ENCODE measurements at regions not wholly inside any gene's neighbourhood (a gene's known extent, or its start where the extent isn't known, plus 50 kb on each side); places are given as distances from the start of the nearest gene placed in this dataset.

DNA sequence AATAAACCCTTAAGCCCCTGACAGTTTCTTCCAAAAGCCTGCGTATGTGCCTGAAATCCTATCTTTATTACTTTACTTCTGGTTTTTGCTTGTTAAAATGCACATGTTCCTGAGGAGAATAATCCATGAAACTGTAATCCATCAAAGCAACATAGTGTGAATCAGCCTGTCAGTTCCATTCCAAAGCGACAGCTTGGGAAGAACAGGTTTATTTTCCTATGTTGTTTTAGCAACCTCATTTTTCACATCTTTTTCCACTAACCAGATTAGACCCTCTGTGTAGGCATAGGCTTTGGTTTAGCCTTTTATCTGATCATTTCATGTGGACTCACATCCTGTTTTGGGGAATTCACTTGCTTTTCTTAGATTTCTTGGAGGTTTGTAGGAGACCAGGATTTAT is 988.0 kb downstream of the SQOR start:
- intact Hi-C loops (cut with DNase I): no loop called here
- no peak for DNase-seq

DNA sequence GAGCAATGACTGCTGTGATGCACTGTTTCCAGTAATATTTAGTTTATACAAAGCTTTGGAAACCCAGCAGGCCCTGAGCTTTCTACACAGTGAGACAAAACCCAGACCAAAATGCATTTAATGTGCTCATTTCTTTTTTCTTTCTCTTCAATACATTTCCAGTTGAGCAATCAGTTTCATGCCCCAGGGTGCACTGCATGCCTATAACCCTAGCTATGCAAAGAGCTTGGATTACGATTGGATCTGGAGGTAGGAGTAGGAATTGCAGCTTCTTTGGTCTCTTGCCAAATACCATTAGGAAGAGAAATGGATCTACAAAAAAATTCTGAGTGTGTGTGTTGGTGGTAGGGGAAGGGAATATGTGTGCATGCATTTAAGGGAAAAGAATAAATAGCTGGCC is 1001.4 kb downstream of the SQOR start:
- no peak for DNase-seq
- intact Hi-C loops (cut with DNase I): no loop called here

DNA sequence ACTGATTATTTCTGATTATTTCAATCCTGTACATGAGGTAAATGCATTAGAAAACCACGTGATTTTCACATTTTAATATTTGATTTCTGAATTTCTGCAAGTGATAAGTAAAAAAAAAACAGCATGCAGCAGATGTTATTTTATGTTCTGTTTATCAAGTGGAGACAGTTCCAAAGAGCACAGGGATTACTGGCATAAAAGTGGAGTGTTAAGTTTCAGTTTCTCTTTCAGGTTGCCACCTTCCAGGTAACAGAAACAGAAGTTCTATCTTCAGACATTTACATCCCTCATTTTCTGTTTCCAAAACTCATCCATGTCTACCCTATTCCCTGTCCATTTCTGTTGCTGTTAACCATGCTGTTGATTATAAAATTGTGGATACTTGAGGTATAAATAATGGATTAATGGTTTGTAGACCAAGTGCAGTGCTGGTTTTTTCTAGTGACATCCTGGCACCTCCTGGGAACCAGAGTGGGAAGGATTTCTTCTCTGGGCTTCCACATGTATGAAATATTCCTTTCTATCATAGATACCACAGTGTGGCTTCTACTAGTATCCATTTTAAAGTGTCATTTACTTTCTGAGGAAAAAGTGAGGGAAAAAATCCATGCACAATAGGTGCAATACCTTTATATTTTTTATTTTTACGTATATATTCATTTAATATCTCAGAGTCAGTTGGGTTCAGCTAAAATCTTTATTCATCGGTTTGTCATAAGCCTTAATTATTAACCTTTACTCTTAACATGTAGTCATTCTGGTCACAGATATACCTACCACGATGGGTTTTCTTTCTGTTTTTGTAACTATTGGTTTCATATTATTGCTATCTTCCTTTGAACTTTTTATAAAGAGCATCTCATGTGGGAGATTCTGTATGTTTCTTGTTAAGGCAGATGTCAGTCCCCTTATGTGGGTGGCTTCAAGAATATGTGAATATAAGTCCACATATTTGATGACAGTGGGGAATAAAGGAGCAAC is 1010.0 kb downstream of the SQOR start:
- intact Hi-C loops (cut with DNase I): no loop called here
- no peak for DNase-seq

DNA sequence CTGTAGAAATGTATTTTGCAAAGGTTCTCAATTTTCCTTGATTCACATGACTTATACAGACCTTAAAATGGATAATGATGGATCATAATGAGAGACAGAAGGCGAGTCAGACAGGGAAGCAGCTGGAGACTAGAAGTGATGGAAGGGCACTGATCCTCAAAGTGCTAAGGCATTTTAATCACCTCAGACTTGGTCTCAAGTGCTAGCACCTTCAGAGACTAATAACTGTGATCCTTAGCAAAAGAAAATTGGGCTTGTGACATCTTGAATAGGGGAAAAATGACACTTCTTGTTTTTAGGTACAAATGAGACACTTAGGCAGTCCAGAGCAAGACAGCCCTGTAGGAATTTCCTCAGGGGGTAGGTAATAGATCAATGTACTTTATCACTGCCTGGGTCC is 1011.7 kb downstream of the SQOR start:
- no peak for DNase-seq
- intact Hi-C loops (cut with DNase I): no loop called here

DNA sequence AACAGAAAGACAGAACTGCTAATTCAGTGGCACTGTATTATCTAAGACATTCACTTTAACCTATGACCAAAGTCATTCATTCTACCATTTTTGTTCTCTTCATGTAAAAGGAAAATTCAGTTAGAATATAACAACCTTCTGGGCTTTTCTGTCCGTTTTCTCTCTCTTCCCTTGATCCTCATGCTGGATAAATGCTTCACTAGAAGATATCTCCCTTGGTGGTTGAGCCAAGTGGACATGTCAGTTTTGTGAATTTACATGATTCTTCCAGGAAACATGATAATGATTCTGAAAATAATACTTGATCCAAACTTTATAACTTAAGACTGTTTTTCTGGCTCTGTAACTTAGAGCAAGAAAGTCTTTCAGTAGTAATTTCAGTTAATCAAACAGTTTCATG is 1012.2 kb downstream of the SQOR start:
- intact Hi-C loops (cut with DNase I): no loop called here
- no peak for DNase-seq

DNA sequence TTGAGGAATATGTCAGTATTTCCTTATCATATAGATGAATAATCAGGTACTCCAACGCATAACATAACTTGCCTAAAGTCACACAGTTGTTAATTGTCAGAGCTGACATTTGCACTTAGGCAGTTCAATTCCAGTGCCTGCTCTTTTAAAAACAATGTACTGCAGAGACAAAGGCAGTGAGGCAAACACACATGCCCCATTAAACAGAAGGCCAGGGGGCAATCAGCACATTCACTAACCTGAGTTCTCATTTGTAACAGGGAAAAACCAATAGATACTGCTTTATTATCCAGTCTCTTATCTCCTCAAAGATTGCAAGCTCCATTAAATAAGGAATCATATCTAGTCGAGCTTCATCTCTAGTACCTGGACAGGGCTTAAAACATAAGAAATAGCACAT is 1017.4 kb downstream of the SQOR start:
- intact Hi-C loops (cut with DNase I): no loop called here
- DNase-seq: no peak

DNA sequence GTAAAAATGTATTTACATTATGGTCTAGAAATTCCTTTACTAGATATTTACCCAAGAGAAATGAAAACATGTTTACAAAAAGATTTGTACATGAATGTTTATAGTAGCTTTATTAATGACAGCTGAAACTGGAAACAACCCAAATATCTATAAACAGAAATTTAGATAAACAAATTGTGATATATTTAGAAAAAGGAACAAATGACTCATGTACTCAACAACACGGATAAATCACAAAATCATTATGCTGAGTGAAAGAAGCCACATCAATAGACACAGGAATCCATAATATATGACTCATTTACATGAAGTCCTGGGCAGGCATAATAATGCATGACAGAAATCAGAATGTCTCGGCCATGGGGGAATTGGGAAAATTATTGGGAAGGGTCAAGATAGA is 1020.2 kb downstream of the SQOR start:
- intact Hi-C loops (cut with DNase I): no loop called here
- no peak for DNase-seq

DNA sequence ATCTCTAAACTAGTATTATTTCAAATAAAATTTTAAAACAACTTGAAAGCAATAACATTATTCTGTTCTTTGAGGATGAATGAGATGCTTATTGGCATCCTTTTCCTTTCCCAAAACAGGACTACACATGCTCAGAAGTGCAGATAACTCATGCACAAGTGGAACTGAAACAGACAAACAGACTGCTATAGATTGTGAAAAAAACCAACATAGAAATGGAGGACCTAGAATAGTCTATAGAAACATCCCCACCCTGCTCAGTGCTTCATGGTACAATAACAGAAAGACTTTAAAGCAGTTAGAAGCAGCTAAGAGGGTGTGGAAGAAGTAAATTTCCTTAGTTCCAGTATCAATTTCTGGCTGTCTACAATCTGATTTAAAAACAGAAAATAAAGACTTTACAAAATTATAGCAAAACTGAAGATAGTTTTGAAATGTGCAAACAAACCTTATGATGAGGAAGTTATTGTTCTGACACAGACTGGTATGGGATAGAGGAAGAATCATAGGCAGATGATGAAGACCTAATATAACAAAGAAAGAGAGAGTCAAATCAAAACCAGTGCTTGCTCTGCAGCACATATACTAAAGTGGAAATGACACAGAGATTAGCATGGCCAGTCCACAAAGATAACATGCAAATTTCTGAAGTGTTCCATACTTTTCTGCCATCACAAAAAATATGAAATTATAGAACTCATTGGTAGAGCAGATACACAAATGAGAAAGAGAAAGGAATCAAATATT is 1025.4 kb downstream of the SQOR start:
- intact Hi-C loops (cut with DNase I): no loop called here
- no peak for DNase-seq

DNA sequence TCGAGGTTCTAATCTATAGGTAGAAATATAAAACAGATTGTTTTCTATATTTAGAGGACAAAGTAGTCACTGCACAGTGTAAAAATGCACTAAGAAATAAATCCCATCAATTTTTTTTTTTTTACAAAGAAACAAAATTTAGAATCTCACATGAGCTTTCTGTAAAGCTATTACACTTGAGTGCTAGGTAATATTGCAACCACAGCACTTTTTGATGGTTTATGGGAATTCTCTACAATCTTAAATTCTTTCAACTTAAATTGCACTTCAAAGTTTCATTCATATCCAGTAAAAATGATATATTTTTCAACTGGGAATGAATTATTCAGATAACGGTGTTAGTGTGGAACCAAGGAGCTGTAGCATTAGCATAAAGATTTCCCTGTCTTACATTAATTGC is 1035.4 kb downstream of the SQOR start:
- no peak for DNase-seq
- intact Hi-C loops (cut with DNase I): no loop called here

DNA sequence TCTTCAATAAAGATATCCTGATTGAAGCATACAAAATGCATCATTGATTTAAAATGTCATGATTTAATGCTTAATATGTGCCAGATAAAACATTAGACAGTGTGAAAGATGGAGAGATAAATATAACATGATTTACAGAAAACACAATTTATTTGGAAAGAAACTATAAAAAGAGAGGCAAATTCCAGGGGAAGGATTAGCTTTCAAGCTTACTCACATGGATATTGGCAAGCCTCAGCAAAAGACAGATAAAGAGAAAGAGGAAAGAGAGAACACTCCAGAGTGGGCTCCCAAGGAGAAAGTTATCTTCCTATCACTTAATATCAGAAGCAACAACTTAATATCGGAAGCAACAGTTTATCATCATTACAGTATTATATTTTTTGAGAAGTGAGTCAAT is 1036.5 kb downstream of the SQOR start:
- intact Hi-C loops (cut with DNase I): no loop called here
- DNase-seq: no peak

DNA sequence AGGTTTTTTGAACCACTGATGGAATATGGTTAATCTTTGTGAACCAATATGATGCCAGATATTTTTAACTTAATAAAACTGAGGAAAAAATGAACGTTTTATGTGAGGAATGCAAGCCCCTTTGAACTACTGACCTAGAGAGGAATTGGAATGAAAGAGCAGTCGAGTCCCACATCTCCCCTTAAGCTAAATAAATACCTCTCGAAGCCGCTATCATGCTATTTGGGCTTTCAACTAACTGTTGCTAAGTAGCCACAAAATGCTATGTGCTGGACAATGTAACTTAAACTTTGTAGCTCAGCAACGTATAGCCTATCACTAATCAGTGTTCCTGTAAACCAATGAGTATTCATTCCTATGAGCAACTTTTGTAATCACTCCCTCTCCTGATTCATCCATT is 1037.2 kb downstream of the SQOR start:
- intact Hi-C loops (cut with DNase I): no loop called here
- no peak for DNase-seq

DNA sequence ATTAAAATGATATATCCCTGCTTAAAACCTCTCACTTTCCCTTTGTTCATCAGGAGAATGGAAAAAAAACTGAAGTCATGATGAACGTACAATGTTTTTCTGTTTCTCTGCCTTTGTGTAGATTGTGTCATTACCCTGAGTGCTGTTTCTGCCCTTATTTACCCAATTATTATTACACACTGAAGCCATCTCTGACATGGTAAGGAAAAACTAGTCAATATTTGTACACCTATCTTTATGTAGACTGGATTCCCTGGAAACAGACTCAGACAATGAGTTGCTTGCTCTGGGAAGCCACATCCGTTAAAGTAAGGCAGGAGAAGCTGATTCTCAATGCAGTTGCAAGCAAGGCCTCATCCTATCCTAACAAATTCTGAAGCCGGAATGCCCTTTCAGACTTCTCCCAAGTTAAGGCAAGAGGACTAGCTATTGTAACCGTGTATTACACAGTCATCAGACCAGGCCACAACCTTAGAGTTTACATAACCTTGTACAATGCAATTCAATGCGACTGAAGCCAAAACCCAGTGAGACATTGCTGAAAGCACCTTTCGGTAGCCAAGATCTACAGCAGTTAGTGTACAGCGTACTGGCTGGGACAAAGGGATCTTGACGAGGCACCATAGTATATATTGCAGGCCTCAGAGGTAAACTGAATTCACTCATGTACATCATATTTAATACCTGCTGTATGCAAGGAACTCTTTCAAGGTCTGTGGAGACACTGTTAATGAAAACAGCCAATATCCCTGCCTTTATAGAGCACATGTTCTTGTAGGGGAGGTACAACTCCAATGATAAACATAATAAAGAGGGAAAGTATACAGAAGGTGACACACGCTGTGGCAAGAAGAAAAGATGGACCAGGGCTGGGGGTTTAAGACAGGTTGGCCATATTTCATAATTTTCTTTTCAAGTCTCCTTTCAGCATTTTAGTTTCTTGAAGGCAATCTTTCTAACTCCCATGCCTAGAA is 1040.8 kb upstream of the SEMA6D start:
- no peak for DNase-seq
- intact Hi-C loops (cut with DNase I): no loop called here

DNA sequence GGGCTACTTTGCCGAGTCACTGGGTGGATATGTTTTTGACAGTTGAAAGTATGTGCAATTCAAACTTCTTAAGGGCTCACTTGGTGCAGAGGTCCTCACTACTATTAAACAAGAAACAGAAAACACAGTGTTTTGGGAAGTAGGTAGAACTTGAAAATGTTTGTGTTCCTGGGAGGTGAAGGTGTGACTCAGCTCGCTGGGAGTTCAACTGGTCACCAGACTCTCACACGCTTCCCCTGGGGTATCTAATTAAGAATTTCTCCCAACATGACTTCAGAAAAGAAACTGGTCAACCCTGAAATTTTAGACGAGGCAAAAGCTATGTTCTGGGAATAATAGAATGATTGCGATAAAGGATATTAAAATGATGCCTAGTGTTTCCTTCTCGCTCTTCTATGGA is 1039.8 kb upstream of the SEMA6D start:
- intact Hi-C loops (cut with DNase I): no loop called here

DNA sequence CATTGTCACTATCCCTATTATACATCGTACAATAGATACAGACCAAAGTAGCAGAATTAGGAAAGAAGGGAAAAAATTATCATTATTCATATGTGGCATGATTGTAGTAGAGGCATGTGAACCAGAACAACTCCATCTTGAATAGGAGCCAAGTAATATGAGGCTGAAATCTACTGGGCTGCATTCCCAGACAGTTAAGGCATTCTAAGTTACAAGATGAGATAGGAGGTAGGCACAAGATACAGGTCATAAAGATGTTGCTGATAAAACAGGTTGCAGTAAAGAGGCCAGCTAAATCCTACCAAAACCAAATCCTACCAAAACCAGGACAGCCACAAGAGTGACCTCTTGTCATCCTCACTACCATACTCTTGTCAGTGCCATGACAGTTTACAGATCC is 1035.4 kb upstream of the SEMA6D start:
- DNase-seq: no peak
- intact Hi-C loops (cut with DNase I): no loop called here

More for the DNA sequence above, 1039.8 kb upstream of the SEMA6D start:
- DNase-seq: no peak

DNA sequence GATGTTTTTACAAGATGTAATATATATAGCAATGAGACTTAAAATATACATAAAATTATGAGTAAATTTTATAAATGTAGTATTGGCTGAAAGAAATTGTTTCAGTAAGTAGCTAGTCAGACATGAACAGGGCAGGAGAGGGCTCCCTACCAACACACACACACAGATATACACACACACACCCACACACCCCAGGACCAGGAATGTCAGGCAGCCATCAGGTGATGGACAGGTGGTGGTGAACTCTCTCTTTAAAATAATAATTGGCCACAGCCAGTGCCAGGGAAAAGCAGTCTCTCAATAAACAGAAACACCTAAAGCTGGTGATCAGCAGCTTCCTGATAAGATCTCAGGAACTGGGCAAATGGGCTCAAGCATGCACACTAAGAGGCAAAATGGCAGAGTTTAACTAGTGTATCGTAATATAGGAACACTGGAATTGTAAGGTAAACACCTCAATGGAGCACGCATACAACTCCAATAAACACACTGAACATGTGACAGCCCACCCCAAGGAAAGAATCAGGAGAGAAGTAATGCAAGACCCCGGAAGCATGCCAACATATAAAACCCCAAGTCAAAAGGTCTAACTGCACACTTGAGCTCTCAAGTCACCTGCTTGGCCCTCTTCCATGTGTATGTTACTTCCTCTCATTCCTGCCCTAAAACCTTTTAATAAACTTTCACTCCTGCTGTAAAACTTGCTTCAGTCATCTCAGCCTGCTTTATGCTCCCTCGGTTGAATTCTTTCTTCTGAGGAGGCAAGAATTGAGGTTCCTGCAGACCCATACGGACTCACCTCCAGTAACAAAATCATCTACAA is 1034.1 kb upstream of the SEMA6D start:
- intact Hi-C loops (cut with DNase I): no loop called here
- no peak for DNase-seq

DNA sequence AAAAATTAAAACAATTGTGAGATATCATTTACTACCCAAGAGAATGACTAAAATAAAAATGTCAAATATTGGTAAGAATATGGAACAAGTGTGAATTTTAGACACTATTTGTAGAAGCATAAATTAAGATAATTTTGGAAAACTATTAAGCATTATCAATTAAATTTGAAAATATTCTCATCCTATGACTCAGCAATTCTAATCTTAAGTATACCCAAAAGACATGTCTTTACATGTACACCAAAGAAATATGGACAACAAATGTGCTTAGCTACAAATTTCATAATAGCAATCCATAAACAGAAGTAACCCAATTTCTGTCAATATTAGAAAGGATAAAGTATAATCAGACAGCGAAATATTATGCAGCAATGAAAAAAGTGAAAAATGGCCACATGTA is 1032.2 kb upstream of the SEMA6D start:
- no peak for DNase-seq
- intact Hi-C loops (cut with DNase I): no loop called here

DNA sequence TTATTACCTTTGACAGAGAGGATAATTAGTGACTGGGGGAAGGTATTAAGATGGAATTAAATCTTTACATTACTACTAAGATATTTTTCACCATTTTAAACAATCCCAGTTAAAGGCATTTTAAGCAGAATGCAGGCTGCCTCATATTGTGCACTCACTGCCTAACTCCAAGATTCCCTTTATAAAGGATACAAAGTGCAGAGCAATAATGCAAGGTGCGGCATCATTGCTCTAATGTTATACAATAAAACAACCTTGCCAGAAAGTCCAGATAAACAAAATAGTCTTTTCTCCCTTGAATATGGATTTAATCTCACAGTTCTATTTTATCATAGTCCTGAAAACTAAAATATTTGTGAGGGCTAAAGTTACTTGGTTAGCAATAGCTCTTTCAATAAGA is 1031.6 kb upstream of the SEMA6D start:
- intact Hi-C loops (cut with DNase I): no loop called here
- DNase-seq: no peak

DNA sequence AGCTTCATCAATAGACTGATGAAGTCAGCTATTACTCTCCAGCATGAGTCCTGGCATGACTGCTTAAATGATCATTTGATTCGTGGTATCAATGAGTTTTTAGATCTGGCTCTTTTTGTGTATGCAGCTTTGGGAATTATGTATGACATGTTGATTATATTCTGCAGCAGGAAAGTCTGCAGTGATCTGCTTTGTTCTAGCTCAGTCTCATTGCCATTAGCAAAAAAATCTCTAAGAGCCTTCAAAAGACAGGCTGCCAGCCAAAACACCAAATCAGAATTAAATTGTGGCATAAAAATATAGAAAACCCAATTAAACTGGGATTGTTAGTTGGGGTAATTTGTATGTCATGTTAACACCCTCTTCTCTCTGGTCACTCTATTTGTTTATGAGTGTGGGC is 1021.0 kb upstream of the SEMA6D start:
- no peak for DNase-seq
- intact Hi-C loops (cut with DNase I): no loop called here

DNA sequence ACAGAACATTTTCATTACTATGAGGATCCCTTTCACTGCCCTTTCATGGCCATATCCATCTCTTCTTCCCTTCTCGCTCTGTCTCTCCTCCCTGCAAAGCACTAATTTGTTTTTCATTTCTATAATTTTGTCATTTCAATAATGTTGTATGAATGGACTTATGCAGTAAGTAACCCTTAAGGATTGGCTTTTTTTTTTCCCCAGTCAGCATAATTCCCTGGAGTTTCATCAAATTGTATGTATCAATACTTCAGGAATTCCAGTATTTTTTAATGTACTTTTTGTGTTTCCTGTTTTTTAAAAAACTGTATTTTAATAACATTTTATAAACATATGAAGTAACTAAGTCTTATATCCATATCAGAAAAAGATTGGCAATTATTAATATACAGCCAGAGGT is 1016.0 kb upstream of the SEMA6D start:
- no peak for DNase-seq
- intact Hi-C loops (cut with DNase I): no loop called here
